ENCODE measurements at regions not wholly inside any gene's neighbourhood (a gene's known extent, or its start where the extent isn't known, plus 50 kb on each side); places are given as distances from the start of the nearest gene placed in this dataset.
"Not testable (repeated sequence)": the region's sequence is repeated elsewhere in the genome, so short reads cannot be mapped to it uniquely, and the experiment has no call there.

DNA sequence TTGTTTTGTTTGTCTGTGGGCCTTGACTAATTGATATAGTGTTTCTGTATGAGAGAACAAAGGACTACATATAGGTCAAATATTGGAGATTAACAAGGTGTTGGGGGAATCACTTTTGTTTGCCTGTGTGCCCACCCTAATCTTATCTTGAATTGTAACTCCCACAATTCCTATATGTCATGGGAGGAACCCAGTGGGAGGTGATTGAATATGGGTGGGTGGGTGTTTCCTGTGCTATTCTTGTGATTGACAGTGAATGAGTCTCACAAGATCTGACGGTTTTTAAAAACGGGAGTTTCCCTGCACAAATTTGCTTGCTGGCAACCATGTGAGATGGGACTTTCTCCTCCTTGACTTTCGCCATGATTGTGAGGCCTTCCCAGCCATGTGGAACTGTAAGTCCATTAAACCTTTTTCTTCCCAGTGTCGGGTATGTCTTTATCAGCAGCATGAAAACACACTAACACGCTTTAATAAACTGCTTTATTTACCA lies 64.9 kb upstream of the HSPB3 start:
- Histone ChIP-seq H3K4me3 (no peak overlapping the region), H3K27ac (no peak overlapping the region), H3K27me3 (no peaks in the 10 kb centered on the region), H3K4me1 (peaks cover 0 to 22% of the 10 kb centered on the region in 2 donors), H3K36me3 (no peaks in the 10 kb centered on the region), H3K9me3 (no peaks in the 10 kb centered on the region)
- no peak for DNase-seq (ENCODE audit: low spot score)
- TF ChIP-seq CTCF (IDR thresholded peaks at IDR 0.05): no peak

DNA sequence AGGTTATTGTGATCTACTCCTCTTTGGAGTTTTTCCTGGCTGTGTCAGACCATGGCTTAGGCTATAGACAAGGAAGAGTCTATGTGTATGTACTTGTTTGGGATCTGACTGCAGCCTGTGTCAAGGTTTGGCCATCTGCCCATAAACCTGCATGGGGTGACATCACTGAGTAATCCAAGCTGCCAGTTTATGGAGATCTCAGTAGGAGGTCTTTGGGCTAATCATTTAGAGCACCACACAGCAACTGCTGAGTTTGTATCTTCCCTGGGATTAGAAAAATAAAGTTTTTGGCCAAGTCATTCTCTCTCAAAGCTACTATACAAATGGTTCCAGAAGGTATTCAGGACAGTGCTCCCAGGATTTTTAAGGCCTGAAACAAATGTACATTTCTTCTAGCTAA lies 65.5 kb upstream of the HSPB3 start:
- no peak for DNase-seq (ENCODE audit: low spot score)
- TF ChIP-seq CTCF (IDR thresholded peaks at IDR 0.05): no peak
- no peaks in the 10 kb centered on the region for H3K36me3 ChIP-seq
- H3K4me1 ChIP-seq: peaks cover 0 to 22% of the 10 kb centered on the region in 2 donors
- H3K4me3 ChIP-seq: no peak overlapping the region
- H3K27ac ChIP-seq: peak overlapping the region in 1 of 2 donors; percentile 6
- no peaks in the 10 kb centered on the region for H3K27me3 ChIP-seq
- no peaks in the 10 kb centered on the region for H3K9me3 ChIP-seq

DNA sequence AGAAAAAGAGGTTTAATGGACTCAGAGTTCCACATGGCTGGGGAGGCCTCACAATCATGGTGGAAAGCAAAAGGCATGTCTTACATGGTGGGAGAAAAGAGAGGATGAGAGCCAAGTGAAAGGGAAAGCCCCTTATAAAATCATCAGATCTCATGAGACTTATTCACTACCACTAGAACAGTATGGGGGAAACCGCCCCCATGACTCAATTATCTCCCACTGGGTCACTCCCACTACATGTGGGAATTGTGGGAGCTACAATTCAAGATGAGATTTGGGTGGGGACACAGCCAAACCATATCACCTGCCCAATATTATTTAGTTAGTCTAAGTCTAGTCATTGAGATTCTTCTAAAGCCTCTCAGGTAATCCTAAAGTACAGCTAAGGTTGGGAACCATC lies 66.1 kb upstream of the HSPB3 start:
- not testable (repeated sequence) for DNase-seq (ENCODE audit: low spot score); H3K27me3 ChIP-seq; H3K4me3 ChIP-seq; H3K36me3 ChIP-seq; H3K9me3 ChIP-seq
- Histone ChIP-seq H3K4me1 (peaks cover 0 to 22% of the 10 kb centered on the region in 2 donors), H3K27ac (peak overlapping the region; percentile 43 to 62)

DNA sequence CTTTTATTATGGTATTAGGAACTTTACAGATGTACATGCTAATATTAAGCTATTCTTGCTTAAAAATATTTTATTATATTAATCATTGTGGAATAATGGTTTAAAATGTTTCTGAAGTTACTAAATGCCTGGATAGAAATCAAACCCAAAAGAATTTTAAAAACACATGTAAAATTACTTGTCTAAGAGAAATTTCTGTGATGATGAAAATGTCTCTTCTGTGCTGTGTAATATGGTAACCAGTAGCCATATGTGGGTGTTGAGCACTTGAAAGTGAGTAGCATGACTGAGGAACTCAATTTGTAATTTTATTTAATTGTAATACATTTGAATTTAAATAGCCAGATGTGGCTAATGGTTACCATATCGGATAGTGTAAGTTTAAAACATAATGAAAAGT lies 66.7 kb upstream of the HSPB3 start:
- H3K27me3 ChIP-seq: no peaks in the 10 kb centered on the region
- no peak overlapping the region for H3K4me3 ChIP-seq
- TF ChIP-seq CTCF (IDR thresholded peaks at IDR 0.05): no peak
- H3K9me3 ChIP-seq: no peaks in the 10 kb centered on the region
- DNase-seq (ENCODE audit: low spot score): no peak
- H3K36me3 ChIP-seq: no peaks in the 10 kb centered on the region
- H3K4me1 ChIP-seq: peaks cover 0 to 27% of the 10 kb centered on the region in 2 donors
- H3K27ac ChIP-seq: peak overlapping the region; percentile 43 to 62

DNA sequence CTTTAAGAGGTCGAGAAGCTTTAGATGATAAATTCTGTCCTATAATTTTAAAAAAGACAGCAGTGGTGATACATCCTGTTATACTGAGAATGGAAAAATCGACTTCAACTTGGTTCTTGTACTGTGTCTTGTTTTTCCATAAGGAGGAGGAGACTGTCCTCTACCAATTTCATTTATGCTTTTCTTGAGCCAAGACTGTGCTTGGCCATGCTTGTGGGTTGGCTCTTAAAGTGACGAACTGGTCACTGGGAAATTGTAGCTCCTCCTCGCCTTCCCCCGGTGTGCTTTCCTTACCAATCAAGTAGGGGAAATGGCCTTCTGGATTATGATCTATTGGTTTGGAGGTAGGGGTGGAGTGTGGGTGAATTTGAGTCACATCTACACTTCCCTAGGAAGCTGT lies 67.1 kb upstream of the HSPB3 start:
- no peak overlapping the region for H3K4me3 ChIP-seq
- H3K36me3 ChIP-seq: no peaks in the 10 kb centered on the region
- DNase-seq (ENCODE audit: low spot score): no peak
- no peak for TF ChIP-seq CTCF (IDR thresholded peaks at IDR 0.05)
- no peaks in the 10 kb centered on the region for H3K9me3 ChIP-seq
- no peaks in the 10 kb centered on the region for H3K27me3 ChIP-seq
- H3K27ac ChIP-seq: peak overlapping the region; percentile 43 to 62
- peaks cover 0 to 28% of the 10 kb centered on the region in 2 donors for H3K4me1 ChIP-seq

DNA sequence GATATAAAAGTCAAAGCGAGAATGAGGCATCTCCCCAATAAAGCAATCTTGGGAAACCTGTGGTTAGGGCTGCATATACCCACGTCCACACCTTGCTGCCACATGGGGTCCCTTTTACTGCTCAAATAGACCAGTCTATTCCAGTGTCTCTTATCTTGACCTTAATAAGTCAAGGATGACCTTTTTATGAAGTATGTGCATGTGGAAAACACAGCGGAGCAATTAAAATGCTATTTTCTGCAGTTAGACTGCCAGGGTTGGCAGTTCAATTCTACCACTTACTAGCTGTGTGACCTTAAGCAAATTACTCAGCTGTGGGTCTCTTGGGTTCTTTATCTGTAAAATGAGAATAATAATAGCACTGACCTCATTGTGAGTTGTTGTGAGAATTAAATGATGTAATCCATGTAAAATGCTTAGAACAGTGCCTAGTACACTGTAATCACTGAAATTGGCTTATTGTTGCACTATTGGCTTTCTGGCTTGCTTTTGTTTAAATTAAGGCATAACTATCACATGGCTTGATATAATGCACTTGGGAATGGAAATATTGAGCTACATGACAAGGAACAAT lies 67.8 kb upstream of the HSPB3 start:
- no peaks in the 10 kb centered on the region for H3K9me3 ChIP-seq
- H3K4me3 ChIP-seq: no peak overlapping the region
- peak overlapping the region; percentile 43 to 62 for H3K27ac ChIP-seq
- H3K4me1 ChIP-seq: peaks cover 0 to 28% of the 10 kb centered on the region in 2 donors
- no peaks in the 10 kb centered on the region for H3K27me3 ChIP-seq
- DNase-seq (ENCODE audit: low spot score): no peak
- H3K36me3 ChIP-seq: no peaks in the 10 kb centered on the region
- TF ChIP-seq CTCF (IDR thresholded peaks at IDR 0.05): no peak

Measured in right atrium auricular region (tissue), 2 donors.